C4-2B (cell line): ENCODE measurements at regions not wholly inside any gene's neighbourhood (a gene's known extent, or its start where the extent isn't known, plus 50 kb on each side); places are given as distances from the start of the nearest gene placed in this dataset.
A peak's percentile ranks its signal among the peaks of the same experiment; 100 is the strongest.

Source experiments
- H3K27ac ChIP-seq: fragments of 450-650 bp; 2 replicates; pipeline ENCODE4 v1.5.1; 2017
- ZFX ChIP-seq: fragments of 450-650 bp; IDR thresholded peaks from 2 replicates; pipeline ENCODE4 v1.6.1; 2017
- TF ChIP-seq, protein P1 (sequence below): fragments of 450-650 bp; conservative IDR thresholded peaks from 2 replicates; pipeline ENCODE4 v1.5.1; 2017; ENCODE audit warnings: mild to moderate bottlenecking

DNA sequence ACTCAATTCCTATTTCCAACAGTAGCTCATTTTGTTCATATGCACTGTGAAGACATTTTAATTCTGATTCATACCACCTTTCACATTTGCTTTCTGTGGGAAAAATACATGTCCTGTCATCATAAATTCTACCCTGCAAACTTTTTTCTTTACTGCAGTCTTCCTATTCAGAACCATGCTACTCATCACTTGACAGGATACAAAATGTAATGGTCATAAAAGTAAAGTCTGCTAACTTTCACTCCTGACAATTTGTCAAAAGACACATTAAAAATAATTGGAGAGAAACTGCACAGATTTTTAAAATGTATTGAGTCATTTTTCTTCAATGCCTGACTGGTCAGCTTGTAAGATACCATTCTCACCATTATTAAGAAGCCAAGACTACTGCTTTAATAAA lies 1817.1 kb downstream of the BRINP3 start:
- TF ChIP-seq ZFX: no peak
- TF ChIP-seq, protein P1, sequence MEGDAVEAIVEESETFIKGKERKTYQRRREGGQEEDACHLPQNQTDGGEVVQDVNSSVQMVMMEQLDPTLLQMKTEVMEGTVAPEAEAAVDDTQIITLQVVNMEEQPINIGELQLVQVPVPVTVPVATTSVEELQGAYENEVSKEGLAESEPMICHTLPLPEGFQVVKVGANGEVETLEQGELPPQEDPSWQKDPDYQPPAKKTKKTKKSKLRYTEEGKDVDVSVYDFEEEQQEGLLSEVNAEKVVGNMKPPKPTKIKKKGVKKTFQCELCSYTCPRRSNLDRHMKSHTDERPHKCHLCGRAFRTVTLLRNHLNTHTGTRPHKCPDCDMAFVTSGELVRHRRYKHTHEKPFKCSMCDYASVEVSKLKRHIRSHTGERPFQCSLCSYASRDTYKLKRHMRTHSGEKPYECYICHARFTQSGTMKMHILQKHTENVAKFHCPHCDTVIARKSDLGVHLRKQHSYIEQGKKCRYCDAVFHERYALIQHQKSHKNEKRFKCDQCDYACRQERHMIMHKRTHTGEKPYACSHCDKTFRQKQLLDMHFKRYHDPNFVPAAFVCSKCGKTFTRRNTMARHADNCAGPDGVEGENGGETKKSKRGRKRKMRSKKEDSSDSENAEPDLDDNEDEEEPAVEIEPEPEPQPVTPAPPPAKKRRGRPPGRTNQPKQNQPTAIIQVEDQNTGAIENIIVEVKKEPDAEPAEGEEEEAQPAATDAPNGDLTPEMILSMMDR: no peak
- H3K27ac ChIP-seq: no peak overlapping the region

DNA sequence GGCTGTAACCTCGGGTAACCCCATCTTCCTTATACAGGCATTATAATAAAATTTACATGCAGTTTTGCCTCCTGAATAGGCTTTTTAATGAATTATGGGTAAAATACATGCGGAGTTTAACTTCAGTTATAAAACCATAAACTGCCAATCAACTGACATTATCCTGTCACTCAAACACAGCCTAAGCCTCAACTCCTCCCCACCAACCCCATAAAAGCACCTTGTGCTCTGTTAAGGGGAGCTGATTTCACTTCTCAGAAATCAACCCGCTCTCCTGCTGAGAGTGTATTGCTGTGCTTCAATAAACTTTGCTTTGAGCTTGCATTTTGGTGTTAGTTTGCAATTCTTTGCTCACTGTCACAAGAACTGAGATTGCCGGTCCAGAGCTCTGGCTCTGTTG lies 1812.2 kb downstream of the BRINP3 start:
- TF ChIP-seq, protein P1: no peak
- TF ChIP-seq ZFX: no peak
- no peak overlapping the region for H3K27ac ChIP-seq

DNA sequence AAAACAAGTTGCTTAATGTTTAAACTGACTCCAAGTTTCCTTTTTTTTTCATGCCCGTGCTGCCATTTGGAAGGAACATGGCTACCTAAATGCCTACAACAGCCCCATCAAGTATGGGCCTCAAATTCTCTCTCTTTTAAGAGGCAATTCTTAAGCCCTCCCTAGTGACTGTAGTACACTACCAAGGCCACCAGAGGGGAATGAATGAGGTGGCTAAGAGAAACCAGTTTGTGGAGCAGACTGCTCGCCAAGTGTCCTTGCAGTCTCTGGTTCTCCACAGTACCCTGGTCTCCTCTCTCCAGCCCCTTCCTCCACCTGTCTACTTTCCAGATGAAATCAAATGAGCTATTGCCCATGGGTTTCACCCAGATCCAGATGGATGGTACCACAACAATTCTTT lies 1809.6 kb downstream of the BRINP3 start:
- no peak overlapping the region for H3K27ac ChIP-seq
- TF ChIP-seq, protein P1: peak; percentile 36
- TF ChIP-seq ZFX: no peak

DNA sequence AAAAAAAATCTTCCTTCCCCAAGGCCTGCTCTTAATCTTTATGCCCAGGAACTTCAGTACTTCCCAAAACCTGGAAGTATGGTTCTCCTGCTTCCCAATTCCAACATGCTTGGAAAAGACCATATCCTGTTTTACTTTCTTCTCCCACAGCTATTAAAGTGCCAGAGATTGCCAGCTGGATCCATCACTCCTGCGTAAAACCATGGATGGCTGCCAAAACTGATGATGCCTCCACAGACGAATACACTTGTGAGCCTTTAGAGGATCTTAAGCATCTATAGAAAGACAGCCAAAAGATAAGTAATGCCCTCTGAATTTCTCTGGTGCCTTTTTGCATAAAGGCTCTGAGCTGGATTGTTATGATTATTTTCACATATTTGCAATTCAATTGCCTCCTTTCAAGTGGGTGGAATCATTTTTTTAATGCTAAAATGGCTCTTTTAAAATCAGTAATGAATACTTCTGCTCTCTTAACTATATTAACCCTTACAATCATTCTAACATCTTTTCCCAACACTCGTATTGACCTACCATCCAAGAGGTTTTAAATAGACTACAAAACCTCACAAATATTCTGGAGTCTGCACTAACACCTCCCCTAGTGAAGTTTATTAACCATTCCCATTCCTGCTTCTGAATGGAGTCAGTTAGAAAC lies 1807.8 kb downstream of the BRINP3 start:
- TF ChIP-seq, protein P1: no peak
- TF ChIP-seq ZFX: no peak
- no peak overlapping the region for H3K27ac ChIP-seq

DNA sequence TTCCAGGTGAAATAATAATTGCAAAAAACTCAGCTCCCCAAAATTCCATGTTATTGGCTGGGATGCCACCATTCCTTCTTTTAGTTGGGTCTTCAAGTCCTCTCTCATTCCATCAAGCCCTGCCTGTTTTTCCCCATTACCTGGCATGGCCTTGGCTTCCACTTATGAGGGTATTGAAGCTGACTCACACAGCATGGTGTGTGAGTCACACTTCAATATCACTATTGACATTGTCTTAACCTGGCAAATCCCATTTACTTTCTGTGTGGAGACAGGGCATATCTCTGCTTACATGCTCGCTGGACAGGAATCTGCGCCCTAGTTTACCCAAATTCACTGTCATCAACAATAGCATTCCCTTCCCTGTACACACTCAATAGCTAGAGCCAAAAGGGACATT lies 1806.8 kb downstream of the BRINP3 start:
- TF ChIP-seq, protein P1: no peak
- TF ChIP-seq ZFX: no peak
- H3K27ac ChIP-seq: no peak overlapping the region

DNA sequence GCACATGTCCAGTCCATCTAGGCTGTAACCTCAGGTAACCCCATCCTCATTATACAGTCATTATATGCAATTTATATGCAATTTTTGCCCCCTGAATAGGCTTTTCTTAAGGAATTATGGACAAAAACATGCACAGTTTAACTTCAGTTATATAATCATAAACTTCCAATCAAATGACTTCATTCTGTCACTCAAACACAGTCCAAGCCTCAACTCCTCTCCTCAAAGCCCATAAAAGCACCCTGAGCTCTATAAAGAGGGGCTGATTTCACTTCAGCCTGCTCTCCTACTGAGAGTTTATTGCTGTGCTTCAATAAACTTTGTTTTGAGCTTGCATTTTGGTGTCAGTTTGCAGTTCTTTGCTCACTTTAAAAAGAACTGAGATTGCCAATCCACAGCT lies 1805.5 kb downstream of the BRINP3 start:
- no peak overlapping the region for H3K27ac ChIP-seq

DNA sequence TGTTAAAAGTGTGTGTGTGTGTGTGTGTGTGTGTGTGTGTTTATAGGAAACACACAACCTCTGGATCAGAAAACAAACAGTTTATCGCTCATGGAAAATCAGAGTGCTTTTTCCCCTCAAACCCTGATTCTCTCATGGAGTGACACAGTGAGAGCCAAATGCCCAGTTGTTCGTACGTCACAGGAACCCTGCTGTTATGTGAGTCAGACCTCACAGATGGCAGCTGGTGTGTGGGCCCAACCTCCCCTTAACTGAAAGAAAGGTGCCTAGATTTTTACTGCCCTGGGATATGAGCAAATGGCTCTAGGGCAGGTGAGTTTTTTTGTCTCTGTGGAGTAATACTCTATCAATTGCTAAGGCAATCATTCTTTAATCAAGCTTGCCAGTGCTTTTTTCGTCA lies 1788.1 kb downstream of the BRINP3 start:
- TF ChIP-seq, protein P1: no peak
- TF ChIP-seq ZFX: no peak
- no peak overlapping the region for H3K27ac ChIP-seq

More for the DNA sequence above, 1805.5 kb downstream of the BRINP3 start:
- TF ChIP-seq, protein P1: no peak
- TF ChIP-seq ZFX: no peak
